IPS-15b (cell line): ENCODE measurements at regions not wholly inside any gene's neighbourhood (a gene's known extent, or its start where the extent isn't known, plus 50 kb on each side); places are given as distances from the start of the nearest gene placed in this dataset.
"Not testable (repeated sequence)": the region's sequence is repeated elsewhere in the genome, so short reads cannot be mapped to it uniquely, and the experiment has no call there.

Experiments used
- H3K27me3 ChIP-seq: one replicate; pipeline ENCODE4 v1.6.1; 2013; ENCODE audit warnings: low read length; ENCODE audit not compliant: control insufficient read depth, insufficient read depth
- H3K36me3 ChIP-seq: one replicate; pipeline ENCODE4 v1.6.1; 2013; ENCODE audit warnings: low read length; ENCODE audit not compliant: control insufficient read depth, insufficient read depth
- H3K4me1 ChIP-seq: one replicate; pipeline ENCODE4 v1.6.1; 2013; ENCODE audit warnings: mild to moderate bottlenecking, low read length; ENCODE audit not compliant: control insufficient read depth, insufficient read depth
- H3K4me3 ChIP-seq: one replicate; pipeline ENCODE4 v1.5.1; 2013; ENCODE audit warnings: low read depth, low read length
- H3K9ac ChIP-seq: one replicate; pipeline ENCODE4 v1.6.1; 2013; ENCODE audit warnings: low read depth, mild to moderate bottlenecking, low read length
- H3K9me3 ChIP-seq: one replicate; pipeline ENCODE4 v1.6.1; 2013; ENCODE audit warnings: mild to moderate bottlenecking, low read length; ENCODE audit not compliant: control insufficient read depth, insufficient read depth

- no peak overlapping the region for H3K9ac ChIP-seq
- H3K27me3 ChIP-seq = no peaks in the 10 kb centered on the region
- no peak overlapping the region for H3K4me3 ChIP-seq
- no peaks in the 10 kb centered on the region for H3K9me3 ChIP-seq
- no peaks in the 10 kb centered on the region for H3K4me1 ChIP-seq
- H3K36me3 ChIP-seq = no peaks in the 10 kb centered on the region
Measured at GRCh38 chr18:52244658-52245057, 95.3 kb upstream of the DCC start.

DNA sequence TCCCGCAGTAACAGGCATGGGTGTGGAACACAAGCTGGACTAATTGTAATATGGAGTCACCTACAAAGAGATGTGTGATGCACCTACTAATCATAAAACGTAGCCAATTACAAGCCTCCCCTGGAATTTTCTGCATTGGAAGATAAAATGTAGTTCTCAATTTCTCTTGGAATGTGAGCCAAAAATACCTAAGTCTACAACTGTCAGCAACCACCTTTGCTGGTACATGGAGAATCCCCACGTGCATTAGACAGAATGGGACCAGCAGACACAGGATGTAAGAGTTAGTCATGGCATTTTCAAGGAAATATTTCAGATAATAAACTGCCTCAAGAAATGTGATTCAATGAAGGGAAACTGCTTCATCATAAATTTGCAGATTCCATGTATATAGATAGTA, 85.6 kb upstream of the DCC start:
- no peak overlapping the region for H3K9ac ChIP-seq
- H3K27me3 ChIP-seq = no peaks in the 10 kb centered on the region
- H3K4me3 ChIP-seq = no peak overlapping the region
- no peaks in the 10 kb centered on the region for H3K9me3 ChIP-seq
- no peaks in the 10 kb centered on the region for H3K36me3 ChIP-seq
- no peaks in the 10 kb centered on the region for H3K4me1 ChIP-seq

DNA sequence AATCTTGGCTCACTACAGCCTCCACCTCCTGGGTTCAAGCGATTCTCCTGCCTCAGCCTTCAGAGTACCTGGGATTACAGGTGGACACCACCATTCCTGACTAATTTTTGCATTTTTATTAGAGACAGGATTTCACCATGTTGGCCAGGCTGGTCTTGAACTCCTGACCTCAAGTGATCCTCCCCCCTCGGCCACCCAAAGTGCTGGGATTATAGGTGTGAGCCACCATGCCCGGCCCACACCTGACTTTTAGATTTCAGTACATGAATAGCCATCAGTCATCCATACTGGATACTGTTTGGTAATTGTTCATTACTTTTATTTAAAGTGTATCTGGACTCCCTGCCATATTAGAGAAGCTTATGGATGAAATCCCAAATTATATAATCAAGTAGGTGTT, 82.6 kb upstream of the DCC start:
- not testable (repeated sequence) for H3K9ac ChIP-seq, H3K36me3 ChIP-seq, H3K27me3 ChIP-seq, H3K4me3 ChIP-seq, H3K9me3 ChIP-seq, H3K4me1 ChIP-seq

DNA sequence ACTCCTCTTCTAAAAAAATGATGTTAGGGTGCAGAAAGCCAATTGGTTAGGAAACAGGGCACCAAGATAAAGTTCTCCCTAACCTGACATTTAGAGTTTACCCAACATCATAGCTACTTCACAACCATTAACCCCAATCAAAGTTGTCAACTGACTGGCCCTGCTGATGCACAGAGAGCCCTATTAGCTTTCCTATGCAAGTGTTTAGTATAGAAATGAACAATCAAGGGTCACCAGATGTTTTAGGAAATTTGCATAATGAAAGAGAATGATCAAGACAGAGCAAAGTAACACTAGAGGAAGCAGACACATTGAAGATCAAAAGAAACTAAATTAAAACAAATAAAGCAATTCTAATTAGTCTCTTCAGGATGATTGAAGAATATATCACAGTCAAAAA, 64.2 kb upstream of the DCC start:
- Histone ChIP-seq H3K9me3 (no peaks in the 10 kb centered on the region), H3K9ac (no peak overlapping the region), H3K27me3 (no peaks in the 10 kb centered on the region), H3K4me1 (no peaks in the 10 kb centered on the region), H3K36me3 (no peaks in the 10 kb centered on the region), H3K4me3 (no peak overlapping the region)

GRCh38 chr18:52277785-52278184, 62.2 kb upstream of the DCC start:
- no peak overlapping the region for H3K9ac ChIP-seq
- no peaks in the 10 kb centered on the region for H3K4me1 ChIP-seq
- no peaks in the 10 kb centered on the region for H3K9me3 ChIP-seq
- H3K27me3 ChIP-seq = no peaks in the 10 kb centered on the region
- no peaks in the 10 kb centered on the region for H3K36me3 ChIP-seq
- H3K4me3 ChIP-seq = no peak overlapping the region

GRCh38 chr18:52278191-52278590, 61.8 kb upstream of the DCC start:
- Histone ChIP-seq H3K4me3 (no peak overlapping the region), H3K36me3 (no peaks in the 10 kb centered on the region), H3K9me3 (no peaks in the 10 kb centered on the region), H3K4me1 (no peaks in the 10 kb centered on the region), H3K9ac (no peak overlapping the region), H3K27me3 (no peaks in the 10 kb centered on the region)

DNA sequence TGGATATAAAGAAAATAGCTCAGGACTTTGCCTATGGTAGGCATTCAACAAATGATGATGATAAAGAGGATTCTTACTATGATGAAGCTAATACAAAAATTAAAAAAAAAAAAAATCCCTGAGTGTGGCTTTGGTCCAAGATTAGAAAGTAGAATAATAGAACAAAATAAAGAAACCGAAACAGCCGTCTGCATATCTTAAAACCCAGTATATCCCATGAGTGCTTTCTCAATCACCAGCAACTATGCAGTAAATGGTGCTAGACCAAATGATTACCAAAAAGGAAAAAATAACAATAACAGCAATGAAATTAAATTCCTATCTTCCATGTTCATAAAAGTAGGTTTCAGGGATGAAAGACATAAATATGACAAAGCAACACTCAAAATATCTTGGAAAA, 59.3 kb upstream of the DCC start:
- Histone ChIP-seq H3K9ac (no peak overlapping the region), H3K27me3 (no peaks in the 10 kb centered on the region), H3K4me3 (no peak overlapping the region), H3K4me1 (no peaks in the 10 kb centered on the region), H3K36me3 (no peaks in the 10 kb centered on the region), H3K9me3 (no peaks in the 10 kb centered on the region)

DNA sequence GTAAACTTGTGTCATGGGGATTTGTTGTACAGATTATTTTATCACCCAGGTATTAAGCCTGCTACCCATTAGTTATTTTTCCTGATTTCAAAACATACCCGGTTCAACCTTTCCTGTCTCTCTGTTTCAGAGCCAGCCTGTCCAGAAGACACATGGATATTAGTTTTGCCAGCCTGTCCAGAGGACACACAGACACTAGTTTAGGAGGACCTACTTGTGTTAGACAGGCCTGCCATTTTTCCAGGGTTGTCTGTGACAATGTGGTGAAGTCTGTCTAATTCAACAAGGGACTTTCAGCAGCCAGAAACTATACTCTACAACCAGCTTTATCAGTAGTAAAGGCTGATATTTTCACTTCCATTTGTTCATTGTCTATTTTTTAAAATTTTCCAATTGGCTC, 56.1 kb upstream of the DCC start:
- Histone ChIP-seq H3K9ac (no peak overlapping the region), H3K4me1 (no peaks in the 10 kb centered on the region), H3K9me3 (no peaks in the 10 kb centered on the region), H3K36me3 (no peaks in the 10 kb centered on the region), H3K27me3 (no peaks in the 10 kb centered on the region), H3K4me3 (no peak overlapping the region)

DNA sequence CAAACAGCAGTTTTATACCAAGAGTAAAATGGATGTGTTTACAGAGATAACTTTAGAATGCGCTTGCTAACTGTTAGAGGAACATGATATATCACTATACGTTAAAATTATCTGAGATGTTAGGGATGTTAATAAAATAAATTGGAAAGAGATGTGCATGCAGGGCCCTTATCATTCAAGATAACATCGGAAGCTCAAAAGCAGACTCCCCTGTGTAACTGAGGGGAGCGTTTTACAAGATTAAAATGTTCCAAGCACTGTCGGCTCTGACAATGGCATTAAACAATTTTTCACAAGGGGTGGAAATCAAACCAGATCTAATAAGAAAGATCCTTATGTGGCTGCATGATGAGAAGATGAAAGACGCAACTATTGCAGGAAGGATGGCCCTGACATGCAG, 53.3 kb upstream of the DCC start:
- no peak overlapping the region for H3K4me3 ChIP-seq
- H3K9me3 ChIP-seq = no peaks in the 10 kb centered on the region
- H3K27me3 ChIP-seq = no peaks in the 10 kb centered on the region
- H3K36me3 ChIP-seq = no peaks in the 10 kb centered on the region
- H3K9ac ChIP-seq = no peak overlapping the region
- no peaks in the 10 kb centered on the region for H3K4me1 ChIP-seq

- H3K9ac ChIP-seq = no peak overlapping the region
- no peaks in the 10 kb centered on the region for H3K9me3 ChIP-seq
- H3K27me3 ChIP-seq = no peaks in the 10 kb centered on the region
- no peak overlapping the region for H3K4me3 ChIP-seq
- no peaks in the 10 kb centered on the region for H3K36me3 ChIP-seq
- no peaks in the 10 kb centered on the region for H3K4me1 ChIP-seq
Measured at GRCh38 chr18:52287151-52287550, 52.8 kb upstream of the DCC start.

DNA sequence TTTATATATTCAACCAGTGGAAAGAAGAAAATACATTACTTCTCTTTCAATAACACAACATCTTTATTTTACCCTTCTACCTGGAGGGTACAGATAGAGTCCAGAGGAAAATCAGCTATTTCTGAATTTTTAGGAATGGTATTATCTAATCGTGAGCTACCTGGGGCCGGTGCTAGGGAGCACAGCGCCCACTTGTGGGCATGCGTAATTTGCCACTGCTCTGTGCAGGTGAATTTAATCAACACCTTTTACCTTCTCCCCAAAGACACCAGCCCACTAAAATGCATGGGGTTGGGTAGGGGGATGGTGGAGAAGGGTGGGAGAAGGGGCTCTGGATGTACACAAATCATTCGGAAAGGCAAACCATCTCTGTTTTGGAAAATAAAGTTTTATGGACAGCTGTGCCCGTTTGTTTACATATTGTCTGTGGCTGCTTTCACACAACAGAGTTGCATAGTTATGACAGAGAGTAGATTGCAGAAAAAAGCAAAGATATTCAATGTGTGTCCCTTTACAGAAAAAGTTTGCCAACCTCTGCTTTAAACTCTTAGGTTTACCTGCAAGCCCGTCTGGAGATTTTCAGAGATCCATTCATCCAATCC, 51.5 kb upstream of the DCC start:
- no peaks in the 10 kb centered on the region for H3K36me3 ChIP-seq
- no peak overlapping the region for H3K9ac ChIP-seq
- no peaks in the 10 kb centered on the region for H3K27me3 ChIP-seq
- H3K4me3 ChIP-seq = no peak overlapping the region
- H3K4me1 ChIP-seq = no peaks in the 10 kb centered on the region
- no peaks in the 10 kb centered on the region for H3K9me3 ChIP-seq

DNA sequence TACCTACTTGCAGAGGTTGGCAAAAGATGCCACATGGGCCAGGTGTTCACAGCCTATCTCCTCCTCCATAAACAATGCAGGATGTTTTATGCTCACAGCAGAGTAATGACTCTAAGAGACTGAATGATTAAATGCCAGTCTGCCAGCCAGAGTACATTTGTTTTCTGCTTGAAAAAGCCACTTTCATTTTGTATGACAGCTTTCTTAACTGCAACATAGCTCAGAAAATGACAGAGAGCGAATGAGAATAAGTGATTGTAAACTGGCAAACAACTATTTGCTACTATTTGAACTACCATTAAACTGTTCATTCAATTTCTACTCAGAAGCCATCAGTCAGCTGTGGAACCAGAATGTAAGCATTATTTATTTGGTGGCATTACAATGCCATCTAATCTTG, 50.6 kb upstream of the DCC start:
- H3K9me3 ChIP-seq = no peaks in the 10 kb centered on the region
- no peaks in the 10 kb centered on the region for H3K4me1 ChIP-seq
- H3K4me3 ChIP-seq = no peak overlapping the region
- no peaks in the 10 kb centered on the region for H3K27me3 ChIP-seq
- H3K36me3 ChIP-seq = no peaks in the 10 kb centered on the region
- no peak overlapping the region for H3K9ac ChIP-seq
